Eye (tissue), 1 donor: ENCODE measurements at regions not wholly inside any gene's neighbourhood (a gene's known extent, or its start where the extent isn't known, plus 50 kb on each side); places are given as distances from the start of the nearest gene placed in this dataset.
"Not testable (repeated sequence)": the region's sequence is repeated elsewhere in the genome, so short reads cannot be mapped to it uniquely, and the experiment has no call there.

Experiments
- DNase-seq: peaks from one replicate; pipeline ENCODE4 v3.0.0-alpha.2; 2015

DNA sequence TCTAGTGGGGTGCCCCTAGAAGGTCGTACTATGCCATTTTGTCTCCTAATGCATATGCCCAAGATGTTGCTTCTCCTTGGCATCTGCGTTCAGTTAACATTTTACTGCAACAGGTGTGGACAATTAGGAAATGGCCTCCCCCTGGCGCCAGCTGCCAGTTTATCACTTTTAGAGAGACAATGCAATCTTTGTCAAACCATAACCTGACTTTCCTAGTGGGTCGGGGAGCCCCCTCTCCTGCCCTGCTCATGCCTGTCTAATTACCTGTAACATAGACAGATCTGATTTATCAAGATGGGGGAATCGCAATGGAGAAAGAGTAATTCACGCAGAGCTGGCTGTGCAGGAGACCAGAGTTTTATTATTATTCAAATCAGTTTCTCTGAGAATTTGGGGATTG lies 353.7 kb upstream of the SGO1 start:
- DNase-seq: no peak

- peak; percentile 26 for DNase-seq
Observed at GRCh38 chr3:20537234-20537633, 351.2 kb upstream of the SGO1 start.

- DNase-seq: no peak
Observed at GRCh38 chr3:20529911-20530310, 343.9 kb upstream of the SGO1 start.

DNA sequence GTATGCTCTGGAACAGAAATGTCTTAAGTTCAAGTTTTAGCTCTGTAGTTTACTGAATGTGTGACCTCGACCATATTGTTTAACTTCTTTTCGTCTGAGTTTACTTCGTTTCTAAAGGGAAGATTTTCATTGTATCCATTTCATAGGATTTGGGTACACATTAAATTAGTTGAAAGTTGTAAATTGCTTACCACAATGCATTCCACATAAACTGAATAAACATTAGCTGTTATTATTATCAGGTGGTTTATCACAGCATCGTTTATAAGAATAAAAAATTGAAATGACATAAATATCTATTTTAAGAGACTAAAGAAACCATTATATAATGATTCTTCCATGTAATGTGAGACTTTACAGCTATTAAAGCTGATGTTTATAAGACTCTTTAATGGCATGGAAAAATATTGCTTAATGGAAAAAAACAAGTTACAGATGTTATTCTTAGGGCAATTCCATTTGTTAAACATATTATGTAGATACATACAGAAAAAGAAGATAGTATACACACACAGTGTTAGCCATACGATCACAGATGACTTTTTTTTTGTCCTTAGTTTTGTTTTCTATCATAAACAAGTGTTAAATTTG lies 342.3 kb upstream of the SGO1 start:
- DNase-seq: no peak

- DNase-seq: no peak
Observed at GRCh38 chr3:20527368-20527767, 341.4 kb upstream of the SGO1 start.

DNA sequence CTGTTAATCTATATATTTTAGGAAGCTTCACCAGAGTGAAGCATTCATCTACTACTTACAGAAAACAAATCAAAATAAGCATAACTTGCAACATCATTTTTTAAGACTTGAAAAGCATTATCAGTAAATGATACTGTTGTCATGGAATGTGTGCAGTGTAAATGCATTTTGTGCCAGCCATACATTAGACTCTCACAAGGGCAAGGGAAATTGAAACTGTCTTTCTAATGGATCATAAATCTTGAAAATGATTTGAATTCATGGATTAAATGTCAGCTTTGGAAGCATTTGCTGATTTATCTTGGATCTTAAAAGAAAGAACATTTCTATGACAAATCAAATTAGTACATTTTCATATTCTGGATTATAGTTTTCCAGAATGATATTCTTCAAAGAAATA lies 338.3 kb upstream of the SGO1 start:
- DNase-seq: no peak

DNA sequence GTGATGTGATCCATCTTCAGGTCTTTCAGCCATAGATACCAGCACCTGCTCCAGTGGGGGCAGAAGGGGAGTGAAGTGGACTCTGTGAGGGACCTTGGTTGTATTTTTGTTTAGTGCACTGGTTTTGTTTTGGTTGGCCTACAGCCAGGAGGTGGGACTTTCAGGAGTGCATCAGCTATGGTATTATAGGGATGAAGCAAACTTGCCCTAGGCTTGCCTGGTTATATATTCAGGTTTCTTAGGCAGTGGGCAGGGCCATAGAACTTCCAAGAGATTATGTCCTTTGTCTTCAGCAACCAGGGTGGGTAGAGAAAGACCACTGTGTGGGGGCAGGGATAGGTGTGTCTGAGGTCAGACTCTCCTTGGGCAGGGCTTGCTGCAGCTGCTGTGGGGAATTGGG lies 337.3 kb upstream of the SGO1 start:
- DNase-seq: no peak

- not testable (repeated sequence) for DNase-seq
Observed at GRCh38 chr3:20517316-20517715, 331.3 kb upstream of the SGO1 start.

DNA sequence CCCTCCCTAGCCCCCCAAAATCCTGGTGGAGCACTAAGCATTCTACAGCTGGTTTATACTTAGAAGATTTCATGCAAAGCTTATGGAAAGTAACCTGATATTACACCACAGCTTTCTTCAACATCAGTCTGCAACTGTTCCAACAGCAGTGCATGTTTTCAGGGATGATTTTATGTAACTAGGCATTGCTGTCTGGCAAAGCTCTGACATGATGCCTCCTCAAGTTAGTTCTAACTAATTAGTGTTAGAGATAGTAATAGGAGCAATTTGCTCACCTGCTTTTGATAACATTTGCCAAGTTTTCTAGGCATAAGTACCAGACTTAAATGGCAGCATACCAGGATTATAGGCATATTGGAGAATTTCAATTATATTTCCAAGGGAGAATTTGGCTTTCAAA lies 330.3 kb upstream of the SGO1 start:
- DNase-seq: peak; percentile 9

DNA sequence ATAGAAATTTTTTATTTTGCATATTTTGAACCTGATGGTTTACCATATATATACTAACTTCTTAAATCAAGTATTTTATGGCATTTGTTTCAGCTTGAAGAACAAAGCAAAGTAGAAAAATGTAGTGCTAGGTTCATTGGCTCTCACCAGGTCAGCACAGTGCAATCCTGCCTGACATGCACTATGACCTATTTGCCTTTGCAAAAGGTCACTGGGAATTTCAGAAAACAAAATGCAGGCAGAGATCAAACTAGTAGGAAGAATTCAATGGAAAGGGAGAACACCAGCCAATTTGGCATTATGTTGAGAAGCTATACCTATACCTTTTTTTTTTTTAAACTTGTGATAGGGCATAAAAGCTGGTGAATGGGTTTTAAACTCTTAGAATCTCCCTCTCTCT lies 329.8 kb upstream of the SGO1 start:
- no peak for DNase-seq

GRCh38 chr3:20511863-20512505 lies 326.0 kb upstream of the SGO1 start:
- DNase-seq: peak; percentile 65

GRCh38 chr3:20510396-20510795 lies 324.4 kb upstream of the SGO1 start:
- DNase-seq: no peak

- DNase-seq: no peak
Observed at GRCh38 chr3:20503394-20504082, 317.5 kb upstream of the SGO1 start.

DNA sequence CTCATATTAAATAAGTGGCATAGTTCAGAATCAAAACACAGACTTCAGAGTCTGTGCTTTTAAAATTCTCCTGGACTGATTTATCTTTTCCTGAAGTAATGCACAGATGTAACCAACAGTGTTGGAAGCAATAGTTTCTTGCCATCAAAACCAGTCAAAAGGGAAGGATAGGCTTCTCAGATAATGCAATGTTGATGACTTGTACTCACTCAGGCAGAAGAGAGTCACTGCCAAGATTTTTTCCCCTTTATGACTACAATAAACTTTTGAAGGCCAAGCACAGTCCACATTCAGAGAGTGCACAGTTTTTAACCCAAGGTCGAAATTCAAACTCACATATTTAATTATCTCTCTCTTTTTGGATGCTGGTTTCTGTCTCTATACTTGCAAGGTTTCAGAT lies 305.0 kb upstream of the SGO1 start:
- DNase-seq: no peak

- no peak for DNase-seq
Observed at GRCh38 chr3:20488151-20488550, 302.1 kb upstream of the SGO1 start.

- DNase-seq: no peak
Observed at GRCh38 chr3:20484126-20484525, 298.1 kb upstream of the SGO1 start.

DNA sequence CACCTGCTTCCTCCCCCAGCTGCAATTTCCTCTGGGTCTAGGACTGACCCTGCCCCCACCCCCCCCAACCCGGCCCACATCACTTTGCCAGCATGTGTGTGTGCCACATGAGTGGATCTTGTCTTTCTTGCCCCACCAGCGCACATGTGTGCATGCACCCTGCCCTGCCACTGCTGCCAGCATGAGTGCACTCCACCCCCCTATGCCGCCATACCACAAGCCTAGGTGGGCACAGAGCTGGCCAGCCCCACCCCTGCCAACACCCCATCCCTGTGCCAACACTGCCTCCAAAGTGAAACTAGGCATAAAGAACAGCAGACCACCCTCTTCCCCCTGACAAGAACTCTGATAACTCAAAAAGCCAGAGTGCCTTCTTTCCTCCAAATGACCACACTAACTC lies 296.3 kb upstream of the SGO1 start:
- DNase-seq: no peak

- DNase-seq: no peak
Observed at GRCh38 chr3:20480786-20481365, 294.9 kb upstream of the SGO1 start.

DNA sequence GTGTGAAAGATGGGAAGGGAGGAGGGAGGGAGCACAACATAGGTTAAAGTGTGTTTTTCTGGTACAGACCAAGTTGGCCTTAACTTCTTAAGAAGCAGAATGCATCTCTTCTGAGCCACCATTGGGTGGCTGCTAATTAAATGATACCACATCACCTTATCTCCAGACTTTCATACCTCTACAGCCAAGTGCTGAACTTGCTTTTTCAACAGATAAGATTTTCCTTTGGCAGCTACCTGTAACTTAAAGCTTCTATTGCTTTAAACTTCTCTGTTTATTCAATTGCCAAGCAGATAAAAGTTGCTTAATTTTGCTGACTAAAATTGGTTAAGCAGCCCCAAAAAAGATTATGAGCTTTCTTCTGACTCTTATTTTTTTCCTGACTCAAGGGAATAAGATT lies 292.4 kb upstream of the SGO1 start:
- DNase-seq: no peak

- not testable (repeated sequence) for DNase-seq
Observed at GRCh38 chr3:20464237-20464636, 278.2 kb upstream of the SGO1 start.

DNA sequence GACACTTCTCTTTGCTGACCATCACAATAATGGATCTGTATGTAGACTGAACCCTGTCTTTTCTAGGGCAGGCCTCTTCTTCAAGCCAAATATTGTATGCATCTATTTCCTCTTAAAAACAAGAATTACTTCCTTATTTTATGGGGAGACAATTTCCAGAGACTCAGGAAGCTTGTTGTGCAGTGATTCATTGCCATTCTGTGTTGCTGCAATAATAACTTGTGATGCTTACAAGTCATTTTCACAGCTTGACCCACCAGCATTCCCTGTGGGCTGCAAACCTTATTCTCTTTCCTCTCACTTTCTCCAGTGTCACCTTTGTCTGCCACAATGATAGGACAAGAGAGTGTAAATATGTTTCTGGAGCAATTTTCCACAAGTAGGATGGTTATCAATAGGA lies 276.7 kb upstream of the SGO1 start:
- no peak for DNase-seq

- DNase-seq: no peak
Observed at GRCh38 chr3:20462226-20462625, 276.2 kb upstream of the SGO1 start.

DNA sequence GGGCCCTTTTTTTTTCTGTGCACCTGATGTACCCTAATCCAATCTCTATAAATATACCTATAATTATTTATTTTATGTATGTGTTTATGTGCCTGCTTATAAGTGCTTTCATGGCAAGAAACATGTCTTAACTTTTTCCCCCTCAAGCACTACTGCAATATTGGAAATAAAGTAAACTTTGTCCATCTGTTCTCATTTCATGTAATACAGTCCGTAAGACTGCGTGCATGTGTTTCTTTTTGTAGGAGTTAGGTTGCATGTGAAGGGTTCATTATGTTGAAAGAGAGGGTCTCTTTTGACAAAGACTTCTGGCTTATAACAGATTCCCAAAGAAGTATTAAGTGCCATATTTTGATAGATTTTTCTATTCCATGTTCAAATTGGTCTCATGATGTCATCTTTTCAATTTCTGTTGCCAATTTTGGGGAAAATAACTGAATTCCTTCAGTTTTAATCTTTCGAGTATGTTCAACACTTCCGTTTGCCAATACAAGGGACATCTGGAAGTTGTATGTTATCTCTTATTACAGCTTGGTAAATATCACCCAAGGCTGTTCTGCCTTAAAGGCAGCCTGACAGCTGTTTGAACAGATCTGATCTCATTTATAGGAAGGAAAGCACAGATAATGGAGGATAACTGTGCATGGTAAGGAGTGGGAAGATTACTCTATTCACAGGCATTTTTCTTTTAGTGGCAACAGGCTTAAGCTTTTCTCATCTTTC lies 273.1 kb upstream of the SGO1 start:
- DNase-seq: peak; percentile 63

DNA sequence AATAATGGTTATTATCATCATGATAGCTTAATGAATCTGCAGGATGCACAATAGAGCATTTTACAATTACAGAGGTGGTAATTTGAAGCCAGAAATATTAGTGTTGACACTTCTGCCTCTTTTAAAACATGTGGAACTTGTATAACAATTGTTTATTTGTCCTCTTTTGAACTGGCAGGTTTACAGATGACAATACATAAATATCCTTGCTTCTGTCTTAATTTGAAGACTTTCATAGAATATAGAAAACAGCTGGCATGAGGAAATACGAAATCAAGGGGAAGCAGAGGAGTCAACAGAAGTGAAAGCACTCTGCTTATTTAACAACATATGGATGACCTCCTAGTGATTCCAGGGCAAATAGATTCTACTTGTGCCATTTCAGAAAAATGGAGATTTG lies 270.5 kb upstream of the SGO1 start:
- no peak for DNase-seq
